ENCODE measurements at regions not wholly inside any gene's neighbourhood (a gene's known extent, or its start where the extent isn't known, plus 50 kb on each side); places are given as distances from the start of the nearest gene placed in this dataset.

GRCh38 chr4:10197952-10198351 lies 81.4 kb upstream of the WDR1 start:
- no peak for TF ChIP-seq RAD21 (IDR thresholded peaks at IDR 0.05; ENCODE audit: low read length)
- TF ChIP-seq ELK1 (IDR thresholded peaks at IDR 0.05; ENCODE audit: borderline replicate concordance, low read depth, low read length): no peak
- TF ChIP-seq POLR2A (IDR thresholded peaks at IDR 0.05; ENCODE audit: low read depth, low read length): no peak
- TF ChIP-seq CTCF (conservative IDR thresholded peaks at IDR 0.05; ENCODE audit: low read depth, low read length): no peak
- no peak for TF ChIP-seq MXI1 (IDR thresholded peaks at IDR 0.05; ENCODE audit: borderline replicate concordance, low read depth, low read length)
- no peak for TF ChIP-seq RCOR1 (IDR thresholded peaks at IDR 0.05; ENCODE audit: insufficient replicate concordance, low read length)
- no peak for TF ChIP-seq BHLHE40 (IDR thresholded peaks at IDR 0.05; ENCODE audit: low read depth, low read length)
- TF ChIP-seq SMC3 (IDR thresholded peaks at IDR 0.05; ENCODE audit: low read depth, low read length): no peak
- TF ChIP-seq FOS (IDR thresholded peaks at IDR 0.05; ENCODE audit: low read depth, low read length): no peak
- TF ChIP-seq USF2 (IDR thresholded peaks at IDR 0.05; ENCODE audit: low read depth, low read length): no peak
- TF ChIP-seq CEBPB (IDR thresholded peaks at IDR 0.05; ENCODE audit: low read depth, low read length): no peak
